ENCODE measurements at regions not wholly inside any gene's neighbourhood (a gene's known extent, or its start where the extent isn't known, plus 50 kb on each side); places are given as distances from the start of the nearest gene placed in this dataset.

DNA sequence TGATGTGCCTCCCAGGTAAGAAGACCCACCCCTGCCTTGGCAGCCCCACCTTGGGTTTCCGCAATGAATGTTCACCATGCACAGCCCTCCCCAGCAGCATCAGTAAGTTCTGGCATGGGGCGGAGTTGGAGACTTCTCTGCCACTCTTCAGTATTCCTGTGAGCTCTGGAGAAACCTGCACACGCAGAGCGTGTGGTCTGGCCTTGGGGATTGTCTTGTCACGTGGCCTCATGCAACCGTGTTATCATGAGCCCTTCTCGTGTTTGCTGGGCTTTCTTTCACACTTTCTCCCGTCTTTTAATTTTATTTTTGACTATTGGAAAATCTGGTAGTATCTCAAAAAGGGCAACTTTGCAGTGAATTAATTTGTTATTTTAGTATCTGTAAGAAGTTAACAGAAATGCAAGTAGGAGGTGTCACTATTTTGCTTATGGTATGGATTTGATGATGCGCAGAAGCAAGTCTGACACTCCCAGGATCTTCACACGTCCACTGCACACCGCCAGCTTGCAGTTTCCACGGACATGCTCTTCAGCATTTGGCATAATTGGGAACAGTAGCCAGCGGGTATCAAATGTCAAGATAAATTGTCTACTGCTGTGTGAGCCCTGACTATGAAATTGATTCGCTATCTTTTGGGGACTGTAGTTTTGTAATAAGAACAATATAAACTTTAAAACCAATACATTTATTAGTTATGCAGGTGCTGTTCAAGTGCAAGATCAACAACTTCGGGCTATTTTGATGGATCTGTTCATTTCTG lies 463.5 kb downstream of the QKI start:
- H3K27me3 ChIP-seq (ENCODE audit: control insufficient read depth, insufficient read depth, low read length, poor library complexity, severe bottlenecking): no peaks in the 10 kb centered on the region
- no peaks in the 10 kb centered on the region for H3K9me3 ChIP-seq (ENCODE audit: control insufficient read depth, low read length)
- H3K36me3 ChIP-seq (ENCODE audit: control insufficient read depth, insufficient read depth, low read length): no peaks in the 10 kb centered on the region
- H3K4me3 ChIP-seq (ENCODE audit: insufficient read depth, low read depth, low read length): no peak overlapping the region
- H3K27ac ChIP-seq (ENCODE audit: insufficient read depth, low read depth, low read length, poor library complexity, severe bottlenecking): no peak overlapping the region
- H3K4me1 ChIP-seq (ENCODE audit: control insufficient read depth, insufficient read depth, low read length): no peaks in the 10 kb centered on the region
- 95% methylated on average over 14 of the region's 15 CpGs for WGBS, 2 experiments

DNA sequence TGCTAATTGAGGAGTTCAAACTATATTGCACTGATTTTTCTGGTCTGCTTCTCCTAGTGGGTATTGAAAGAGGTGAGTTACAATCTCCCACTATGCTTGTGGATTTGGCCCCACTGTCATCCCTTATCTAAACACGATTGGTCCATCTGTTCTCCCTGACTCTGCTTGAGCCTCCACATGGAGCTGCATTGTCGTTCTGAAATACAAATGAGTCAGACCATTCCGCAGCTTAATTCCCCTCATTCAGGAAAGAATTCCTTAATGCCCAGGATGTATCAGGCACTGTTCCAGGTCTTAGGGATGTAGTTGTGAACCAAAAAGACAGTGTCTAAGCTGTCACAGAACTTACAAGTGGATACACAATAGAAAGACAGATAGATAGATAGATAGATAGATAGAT lies 461.9 kb downstream of the QKI start:
- Histone ChIP-seq H3K27me3 (ENCODE audit: control insufficient read depth, insufficient read depth, low read length, poor library complexity, severe bottlenecking) (no peaks in the 10 kb centered on the region), H3K9me3 (ENCODE audit: control insufficient read depth, low read length) (no peaks in the 10 kb centered on the region), H3K4me3 (ENCODE audit: insufficient read depth, low read depth, low read length) (no peak overlapping the region), H3K27ac (ENCODE audit: insufficient read depth, low read depth, low read length, poor library complexity, severe bottlenecking) (no peak overlapping the region), H3K4me1 (ENCODE audit: control insufficient read depth, insufficient read depth, low read length) (no peaks in the 10 kb centered on the region), H3K36me3 (ENCODE audit: control insufficient read depth, insufficient read depth, low read length) (no peaks in the 10 kb centered on the region)
- 77 to 84% methylated on average over 3 of the region's 3 CpGs for WGBS, 2 experiments

DNA sequence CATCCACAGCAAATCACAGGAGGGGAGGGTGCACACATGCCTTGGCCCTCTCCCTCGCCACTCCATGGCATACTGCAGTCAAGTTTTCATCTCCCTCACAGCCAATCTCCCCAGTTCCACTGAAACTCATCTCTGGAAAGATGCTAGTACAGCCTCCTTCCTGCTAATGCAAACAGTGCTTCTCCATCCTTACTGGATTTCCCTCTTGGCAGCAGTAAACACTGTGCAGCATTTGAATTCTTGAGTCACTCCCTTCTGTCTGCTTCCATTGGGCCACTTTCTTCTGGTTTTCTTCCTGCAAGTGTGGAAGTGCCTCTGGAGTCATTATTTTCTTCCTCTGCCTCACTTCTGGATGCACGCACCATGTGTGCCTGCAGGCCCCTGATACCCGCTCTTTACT lies 460.3 kb downstream of the QKI start:
- H3K9me3 ChIP-seq (ENCODE audit: control insufficient read depth, low read length): no peaks in the 10 kb centered on the region
- H3K36me3 ChIP-seq (ENCODE audit: control insufficient read depth, insufficient read depth, low read length): no peaks in the 10 kb centered on the region
- 93 to 94% methylated on average over 3 of the region's 3 CpGs for WGBS, 2 experiments
- no peak overlapping the region for H3K27ac ChIP-seq (ENCODE audit: insufficient read depth, low read depth, low read length, poor library complexity, severe bottlenecking)
- no peaks in the 10 kb centered on the region for H3K27me3 ChIP-seq (ENCODE audit: control insufficient read depth, insufficient read depth, low read length, poor library complexity, severe bottlenecking)
- H3K4me1 ChIP-seq (ENCODE audit: control insufficient read depth, insufficient read depth, low read length): no peaks in the 10 kb centered on the region
- H3K4me3 ChIP-seq (ENCODE audit: insufficient read depth, low read depth, low read length): no peak overlapping the region

DNA sequence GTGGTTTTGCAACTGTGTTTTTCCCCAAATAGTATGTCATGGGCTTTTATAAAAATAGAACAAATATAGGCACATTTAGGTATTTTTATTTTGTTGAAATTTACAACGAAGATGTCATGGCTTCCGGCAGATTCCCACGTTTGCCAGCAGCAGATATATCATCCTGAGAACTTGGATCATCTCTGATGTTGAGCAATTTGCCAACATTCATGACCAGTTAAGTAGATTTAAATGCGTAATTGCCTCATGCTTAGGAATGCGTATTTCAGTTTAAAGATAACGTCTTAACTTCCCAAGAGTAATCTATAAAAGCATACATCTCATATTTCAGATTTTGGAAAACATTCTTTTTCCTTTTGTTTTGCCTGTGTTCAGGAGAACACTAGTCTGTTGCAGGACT lies 457.8 kb downstream of the QKI start:
- WGBS, 2 experiments: 93 to 95% methylated on average over 6 of the region's 6 CpGs

DNA sequence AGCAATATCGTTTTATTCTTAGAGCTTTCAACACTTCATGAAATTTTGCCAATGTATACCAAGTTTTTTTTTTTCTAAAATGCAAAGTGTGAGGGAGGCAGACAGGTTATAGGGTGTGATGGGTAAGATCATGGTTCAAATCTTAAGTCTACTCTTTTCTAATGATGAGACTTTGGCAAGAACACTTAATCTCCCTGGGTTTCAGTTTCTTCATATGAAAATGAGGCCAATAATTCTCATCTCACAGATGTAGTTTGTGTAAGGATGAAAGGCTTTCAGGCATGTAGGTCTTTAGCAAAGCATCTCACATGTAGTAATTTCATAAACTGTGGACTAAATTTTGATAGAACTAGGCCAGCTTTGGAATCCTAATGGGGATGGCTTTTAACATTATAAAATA lies 457.1 kb downstream of the QKI start:
- Histone ChIP-seq H3K36me3 (ENCODE audit: control insufficient read depth, insufficient read depth, low read length) (no peaks in the 10 kb centered on the region), H3K27me3 (ENCODE audit: control insufficient read depth, insufficient read depth, low read length, poor library complexity, severe bottlenecking) (no peaks in the 10 kb centered on the region), H3K4me3 (ENCODE audit: insufficient read depth, low read depth, low read length) (no peak overlapping the region), H3K27ac (ENCODE audit: insufficient read depth, low read depth, low read length, poor library complexity, severe bottlenecking) (no peak overlapping the region), H3K4me1 (ENCODE audit: control insufficient read depth, insufficient read depth, low read length) (no peaks in the 10 kb centered on the region), H3K9me3 (ENCODE audit: control insufficient read depth, low read length) (no peaks in the 10 kb centered on the region)
- no CpG with 5 or more reads among the region's 1 CpG for WGBS, 2 experiments

More for the DNA sequence above, 457.8 kb downstream of the QKI start:
- no peak overlapping the region for H3K4me3 ChIP-seq (ENCODE audit: insufficient read depth, low read depth, low read length)
- H3K27me3 ChIP-seq (ENCODE audit: control insufficient read depth, insufficient read depth, low read length, poor library complexity, severe bottlenecking): no peaks in the 10 kb centered on the region
- H3K4me1 ChIP-seq (ENCODE audit: control insufficient read depth, insufficient read depth, low read length): no peaks in the 10 kb centered on the region
- H3K9me3 ChIP-seq (ENCODE audit: control insufficient read depth, low read length): no peaks in the 10 kb centered on the region
- no peak overlapping the region for H3K27ac ChIP-seq (ENCODE audit: insufficient read depth, low read depth, low read length, poor library complexity, severe bottlenecking)
- H3K36me3 ChIP-seq (ENCODE audit: control insufficient read depth, insufficient read depth, low read length): no peaks in the 10 kb centered on the region

DNA sequence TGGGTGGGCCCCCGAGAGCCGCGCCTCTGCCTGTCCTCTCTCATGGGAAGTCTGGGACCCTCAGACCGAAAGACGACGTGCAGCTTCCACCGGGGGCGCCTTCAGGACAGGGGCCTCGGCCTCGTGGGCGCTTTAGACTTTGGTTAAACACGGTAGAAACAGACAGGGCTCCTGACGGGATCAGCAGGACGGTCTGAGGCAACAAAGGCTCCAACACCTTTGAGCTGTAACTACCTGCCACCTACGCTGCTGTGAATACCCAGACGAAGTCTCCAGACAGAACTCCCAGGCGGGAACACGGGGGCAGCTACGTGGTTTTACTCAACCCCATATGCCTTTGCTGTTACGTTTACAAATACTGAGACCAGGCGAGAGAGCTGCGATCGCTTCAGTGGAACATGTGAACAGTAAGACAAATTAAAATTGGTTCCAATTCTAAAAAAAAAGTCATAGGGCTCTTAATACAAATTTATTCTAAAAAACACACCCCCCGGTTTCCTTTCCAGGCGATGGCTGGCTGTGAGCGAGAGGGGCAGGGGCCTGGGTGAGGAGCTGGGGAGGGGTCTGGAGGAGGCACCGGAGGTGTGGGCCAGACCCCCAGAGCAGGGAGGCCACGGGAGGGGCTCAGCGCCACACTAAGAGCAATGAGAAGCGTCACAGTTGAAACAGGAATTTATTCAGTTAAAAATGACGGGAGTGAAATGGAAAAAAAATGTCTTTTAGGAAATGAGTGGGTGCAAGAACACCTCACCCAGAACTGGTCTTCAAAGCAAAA lies 453.2 kb downstream of the QKI start:
- no peaks in the 10 kb centered on the region for H3K27me3 ChIP-seq (ENCODE audit: control insufficient read depth, insufficient read depth, low read length, poor library complexity, severe bottlenecking)
- H3K4me3 ChIP-seq (ENCODE audit: insufficient read depth, low read depth, low read length): no peak overlapping the region
- H3K36me3 ChIP-seq (ENCODE audit: control insufficient read depth, insufficient read depth, low read length): no peaks in the 10 kb centered on the region
- H3K4me1 ChIP-seq (ENCODE audit: control insufficient read depth, insufficient read depth, low read length): peaks cover 7% of the 10 kb centered on the region
- 89 to 91% methylated on average over 31 of the region's 31 CpGs for WGBS, 2 experiments
- no peaks in the 10 kb centered on the region for H3K9me3 ChIP-seq (ENCODE audit: control insufficient read depth, low read length)
- H3K27ac ChIP-seq (ENCODE audit: insufficient read depth, low read depth, low read length, poor library complexity, severe bottlenecking): no peak overlapping the region

DNA sequence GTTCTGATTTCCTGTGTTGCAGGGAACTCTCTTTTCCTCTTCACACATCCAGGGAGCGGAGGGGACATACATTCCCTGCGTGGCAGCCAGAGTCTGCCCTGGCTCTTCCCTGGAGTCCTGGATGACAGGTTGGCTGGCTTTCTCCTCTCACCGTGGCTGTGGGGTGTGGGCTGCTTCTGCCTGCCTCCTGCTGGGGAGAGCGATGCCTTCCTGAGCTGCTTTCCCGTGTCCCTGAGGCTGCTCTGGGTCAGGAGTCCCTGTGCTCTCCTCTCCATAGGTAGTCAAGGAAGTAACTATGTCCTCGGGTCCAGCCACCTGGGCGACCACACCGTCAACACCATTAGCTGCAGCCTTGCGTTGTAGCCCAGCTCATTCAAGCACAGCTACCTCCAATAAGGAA lies 451.7 kb downstream of the QKI start:
- Histone ChIP-seq H3K27ac (ENCODE audit: insufficient read depth, low read depth, low read length, poor library complexity, severe bottlenecking) (no peak overlapping the region), H3K4me3 (ENCODE audit: insufficient read depth, low read depth, low read length) (no peak overlapping the region), H3K36me3 (ENCODE audit: control insufficient read depth, insufficient read depth, low read length) (no peaks in the 10 kb centered on the region), H3K4me1 (ENCODE audit: control insufficient read depth, insufficient read depth, low read length) (peaks cover 8% of the 10 kb centered on the region), H3K9me3 (ENCODE audit: control insufficient read depth, low read length) (no peaks in the 10 kb centered on the region), H3K27me3 (ENCODE audit: control insufficient read depth, insufficient read depth, low read length, poor library complexity, severe bottlenecking) (no peaks in the 10 kb centered on the region)
- 74 to 76% methylated on average over 9 of the region's 9 CpGs for WGBS, 2 experiments

DNA sequence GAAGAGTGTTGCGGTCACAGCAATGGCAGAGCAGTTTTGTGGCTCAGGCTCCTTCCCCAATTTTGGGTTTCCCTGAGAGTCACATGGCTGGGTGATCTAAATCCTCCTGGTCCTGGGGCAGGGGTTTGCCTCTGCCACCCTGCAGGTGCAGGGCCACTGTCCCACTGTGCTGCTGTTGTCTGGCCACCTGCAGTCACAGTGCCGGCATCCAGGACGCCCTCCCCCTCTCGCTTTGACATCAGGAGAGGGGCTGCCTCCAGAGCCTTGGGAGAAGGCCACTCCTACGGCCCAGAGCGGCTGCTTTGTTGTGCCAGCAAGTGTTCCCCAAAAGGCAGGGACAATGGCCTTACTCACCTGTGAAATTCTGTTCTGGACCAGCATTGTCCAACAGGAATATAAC lies 449.0 kb downstream of the QKI start:
- 37% methylated on average over 6 of the region's 6 CpGs for WGBS, 2 experiments

DNA sequence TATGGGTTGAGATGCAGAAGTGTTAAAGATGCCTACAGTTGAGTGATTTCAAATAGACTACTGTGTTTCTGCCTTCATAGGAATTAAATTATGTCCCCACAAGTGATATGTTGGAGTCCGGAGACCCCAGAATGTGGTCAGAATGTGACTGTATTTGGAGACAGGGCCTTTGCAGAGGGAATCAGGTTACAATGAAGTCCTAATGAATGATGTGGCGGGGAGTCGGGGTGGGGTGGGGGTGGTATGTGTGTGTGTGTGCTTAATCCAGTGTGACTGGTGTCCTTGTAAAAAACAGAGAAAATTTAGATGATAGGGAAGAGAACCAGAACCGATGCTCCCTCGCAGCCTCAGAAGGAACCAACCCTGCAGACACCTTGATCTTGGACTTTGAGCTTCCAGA lies 448.2 kb downstream of the QKI start:
- Histone ChIP-seq H3K36me3 (ENCODE audit: control insufficient read depth, insufficient read depth, low read length) (no peaks in the 10 kb centered on the region), H3K27me3 (ENCODE audit: control insufficient read depth, insufficient read depth, low read length, poor library complexity, severe bottlenecking) (no peaks in the 10 kb centered on the region), H3K4me1 (ENCODE audit: control insufficient read depth, insufficient read depth, low read length) (peaks cover 8% of the 10 kb centered on the region), H3K9me3 (ENCODE audit: control insufficient read depth, low read length) (no peaks in the 10 kb centered on the region), H3K4me3 (ENCODE audit: insufficient read depth, low read depth, low read length) (no peak overlapping the region), H3K27ac (ENCODE audit: insufficient read depth, low read depth, low read length, poor library complexity, severe bottlenecking) (no peak overlapping the region)
- 81 to 83% methylated on average over 5 of the region's 5 CpGs for WGBS, 2 experiments

More for the DNA sequence above, 449.0 kb downstream of the QKI start:
- no peak overlapping the region for H3K27ac ChIP-seq (ENCODE audit: insufficient read depth, low read depth, low read length, poor library complexity, severe bottlenecking)
- no peaks in the 10 kb centered on the region for H3K36me3 ChIP-seq (ENCODE audit: control insufficient read depth, insufficient read depth, low read length)
- H3K4me1 ChIP-seq (ENCODE audit: control insufficient read depth, insufficient read depth, low read length): peaks cover 8% of the 10 kb centered on the region
- H3K4me3 ChIP-seq (ENCODE audit: insufficient read depth, low read depth, low read length): no peak overlapping the region
- H3K27me3 ChIP-seq (ENCODE audit: control insufficient read depth, insufficient read depth, low read length, poor library complexity, severe bottlenecking): no peaks in the 10 kb centered on the region
- no peaks in the 10 kb centered on the region for H3K9me3 ChIP-seq (ENCODE audit: control insufficient read depth, low read length)

DNA sequence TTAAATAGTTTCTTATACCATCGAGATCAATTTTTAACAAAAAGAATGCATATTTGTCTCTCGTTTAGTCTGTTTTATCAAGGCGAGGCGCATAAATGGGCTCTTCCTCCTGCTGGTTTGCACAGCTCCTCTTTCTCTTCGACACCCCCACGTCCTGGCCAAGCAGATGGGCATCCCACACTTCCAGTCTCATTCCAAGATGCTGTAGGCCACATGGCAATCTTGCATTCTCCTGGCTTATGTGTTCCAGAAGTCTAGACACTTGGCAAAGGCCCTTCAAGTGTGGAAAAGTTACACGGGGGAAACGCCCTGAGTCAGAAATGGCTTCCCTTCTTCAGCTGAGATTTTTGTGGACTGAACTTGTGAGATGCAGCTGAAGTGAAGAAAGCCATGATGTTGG lies 447.1 kb downstream of the QKI start:
- Histone ChIP-seq H3K36me3 (ENCODE audit: control insufficient read depth, insufficient read depth, low read length) (no peaks in the 10 kb centered on the region), H3K9me3 (ENCODE audit: control insufficient read depth, low read length) (no peaks in the 10 kb centered on the region), H3K27me3 (ENCODE audit: control insufficient read depth, insufficient read depth, low read length, poor library complexity, severe bottlenecking) (no peaks in the 10 kb centered on the region), H3K4me1 (ENCODE audit: control insufficient read depth, insufficient read depth, low read length) (peaks cover 8% of the 10 kb centered on the region), H3K27ac (ENCODE audit: insufficient read depth, low read depth, low read length, poor library complexity, severe bottlenecking) (no peak overlapping the region), H3K4me3 (ENCODE audit: insufficient read depth, low read depth, low read length) (no peak overlapping the region)
- WGBS, 2 experiments: 91 to 95% methylated on average over 8 of the region's 8 CpGs
